MG63 (cell line): ENCODE measurements at regions not wholly inside any gene's neighbourhood (a gene's known extent, or its start where the extent isn't known, plus 50 kb on each side); places are given as distances from the start of the nearest gene placed in this dataset.
"Not testable (repeated sequence)": the region's sequence is repeated elsewhere in the genome, so short reads cannot be mapped to it uniquely, and the experiment has no call there.

Experiments
- DNase-seq: peaks from one replicate; pipeline ENCODE4 v3.0.0-alpha.2; 2020
- H3K27me3 ChIP-seq: fragments of 250-450 bp; sonication (Bioruptor Pico); 2 replicates; pipeline ENCODE4 v1.5.1; 2020; ENCODE audit warnings: mild to moderate bottlenecking, moderate library complexity
- H3K36me3 ChIP-seq: fragments of 250-450 bp; sonication (Bioruptor Pico); 2 replicates; pipeline ENCODE4 v1.5.1; 2020; ENCODE audit warnings: mild to moderate bottlenecking, moderate library complexity
- H3K4me3 ChIP-seq: fragments of 250-450 bp; sonication (Bioruptor Pico); 2 replicates; pipeline ENCODE4 v1.5.1; 2020; ENCODE audit warnings: mild to moderate bottlenecking, moderate library complexity
- H3K9me3 ChIP-seq: fragments of 250-450 bp; sonication (Bioruptor Pico); 2 replicates; pipeline ENCODE4 v1.5.1; 2020; ENCODE audit warnings: mild to moderate bottlenecking, moderate library complexity

DNA sequence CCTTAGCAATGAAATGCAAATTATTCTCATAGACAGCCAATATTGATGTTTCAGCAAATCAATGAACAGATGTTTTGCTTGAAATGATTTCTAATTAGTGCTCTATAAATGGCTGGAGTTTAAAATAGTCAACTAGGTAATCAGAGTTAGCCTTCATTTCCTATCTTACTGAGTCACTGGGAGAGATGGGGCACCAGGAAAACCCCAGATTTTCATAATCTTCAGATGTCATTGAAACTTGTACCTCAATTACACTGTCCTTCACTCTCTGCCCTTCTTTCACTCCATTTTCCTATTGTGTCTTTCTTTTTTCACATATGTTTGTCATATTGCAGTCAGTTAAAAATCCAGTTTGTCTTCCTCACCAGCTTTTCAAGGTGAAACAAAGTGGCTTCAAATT is 92.7 kb downstream of the C12orf75 start:
- no peak for DNase-seq
- H3K27me3 ChIP-seq = no peaks in the 10 kb centered on the region
- H3K36me3 ChIP-seq = no peaks in the 10 kb centered on the region
- no peaks in the 10 kb centered on the region for H3K9me3 ChIP-seq
- H3K4me3 ChIP-seq = no peak overlapping the region

DNA sequence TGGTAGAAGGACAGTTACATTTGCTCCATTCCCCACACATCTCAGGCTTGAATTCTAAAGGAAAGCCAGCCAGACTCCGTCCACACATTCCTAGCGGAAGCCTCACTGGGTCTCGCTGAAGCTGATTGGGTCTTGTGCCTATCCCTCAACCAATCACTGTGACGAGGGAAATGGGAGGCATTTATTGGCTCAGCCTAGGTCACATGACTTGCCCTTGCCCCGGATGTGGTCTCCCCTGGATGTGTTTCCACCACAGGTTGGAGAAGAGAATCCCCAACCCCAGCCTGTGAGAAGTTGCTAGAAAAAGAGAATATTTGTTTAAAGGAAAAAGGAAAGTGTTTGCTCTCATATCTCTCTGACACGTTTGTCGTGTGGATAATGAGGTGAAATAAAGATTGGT is 93.4 kb downstream of the C12orf75 start:
- Histone ChIP-seq H3K36me3 (no peaks in the 10 kb centered on the region), H3K9me3 (no peaks in the 10 kb centered on the region; the same call in 1 of the 2 replicates), H3K4me3 (no peak overlapping the region), H3K27me3 (no peaks in the 10 kb centered on the region)
- DNase-seq = no peak

DNA sequence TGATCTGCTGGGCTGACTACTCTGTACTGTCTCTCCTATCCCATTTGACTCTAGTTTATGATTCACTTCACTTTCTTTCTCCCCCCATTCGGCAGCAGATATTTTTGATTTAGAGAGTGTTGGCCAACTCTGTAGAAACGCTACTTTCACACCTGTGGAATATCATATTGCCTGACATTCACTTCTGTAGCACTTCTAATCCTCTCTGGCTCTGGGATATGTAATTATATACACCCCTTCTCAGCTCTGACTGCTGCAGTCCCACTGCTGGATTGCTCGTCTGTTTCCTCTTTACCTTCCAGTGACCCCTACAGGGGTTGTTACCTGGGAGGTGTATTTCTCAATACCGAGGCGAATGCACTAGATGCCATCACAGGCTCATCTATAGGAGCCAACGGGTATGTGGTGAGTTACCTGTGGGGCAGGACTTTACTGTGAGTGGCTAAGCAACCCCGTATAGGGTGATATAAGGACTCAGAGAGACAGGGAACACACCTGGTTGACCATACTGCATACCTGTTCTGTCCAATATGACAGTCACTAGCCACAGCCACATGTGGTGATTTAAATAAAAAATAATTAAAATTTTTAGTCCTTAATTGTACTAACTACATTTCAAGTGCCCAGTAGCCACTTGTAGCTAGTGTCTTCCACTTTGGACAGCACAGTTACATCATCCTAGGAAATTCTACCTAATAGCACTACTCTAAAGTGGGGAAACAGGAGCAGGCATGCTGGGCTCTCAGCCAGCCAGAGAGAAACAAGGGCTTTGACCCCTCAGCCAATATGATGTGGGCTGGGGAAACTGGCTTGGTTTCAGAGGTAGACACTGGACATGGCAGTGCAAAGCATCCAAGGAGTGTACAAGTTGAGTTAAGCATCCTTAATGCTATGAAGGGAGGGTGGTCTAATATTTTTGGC is 95.0 kb downstream of the C12orf75 start:
- DNase-seq = no peak
- Histone ChIP-seq H3K9me3 (no peaks in the 10 kb centered on the region; the same call in 1 of the 2 replicates), H3K4me3 (no peak overlapping the region), H3K36me3 (no peaks in the 10 kb centered on the region), H3K27me3 (no peaks in the 10 kb centered on the region)

DNA sequence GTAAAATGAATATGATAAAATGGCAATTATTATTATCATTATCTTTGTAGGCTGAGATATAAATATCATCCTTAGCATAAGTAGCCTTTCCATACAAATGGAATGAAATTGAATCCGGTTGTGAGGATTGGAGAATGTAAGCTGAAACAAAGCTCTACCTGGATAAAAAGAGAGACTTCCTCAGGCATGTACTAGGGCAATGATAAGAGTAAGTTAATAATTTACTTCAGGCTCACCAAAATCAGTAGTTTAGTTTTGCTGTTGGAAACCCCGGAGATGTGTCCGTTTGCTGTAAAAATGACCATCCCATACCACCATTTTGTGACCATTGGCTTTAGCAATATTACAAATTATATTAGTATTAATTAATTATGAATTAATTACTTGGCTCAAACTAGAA is 96.3 kb downstream of the C12orf75 start:
- H3K36me3 ChIP-seq = no peaks in the 10 kb centered on the region
- no peaks in the 10 kb centered on the region; the same call in 1 of the 2 replicates for H3K9me3 ChIP-seq
- no peak overlapping the region for H3K4me3 ChIP-seq
- no peak for DNase-seq
- H3K27me3 ChIP-seq = no peaks in the 10 kb centered on the region

DNA sequence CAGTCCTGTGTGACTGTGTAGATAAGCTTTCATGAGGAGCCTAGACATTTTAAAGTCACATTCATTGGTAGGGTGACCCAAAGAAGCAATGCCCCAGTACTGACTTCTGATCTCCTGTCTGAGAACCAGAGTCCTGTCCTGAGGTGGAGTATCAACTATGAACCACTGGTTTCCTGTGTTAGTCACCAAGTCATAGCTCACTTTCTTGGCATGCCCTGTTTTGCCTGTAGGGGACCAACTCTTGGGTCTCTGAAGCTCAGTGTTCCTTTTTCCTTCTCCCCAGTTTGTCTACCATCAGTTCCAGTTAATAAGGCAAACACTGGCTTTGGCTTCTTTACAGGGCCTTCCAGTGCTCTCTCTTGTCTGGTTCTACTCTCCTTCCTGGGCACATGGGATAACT is 97.4 kb downstream of the C12orf75 start:
- DNase-seq = no peak
- Histone ChIP-seq H3K27me3 (no peaks in the 10 kb centered on the region), H3K4me3 (no peak overlapping the region), H3K36me3 (no peaks in the 10 kb centered on the region), H3K9me3 (no peaks in the 10 kb centered on the region; the same call in 1 of the 2 replicates)

DNA sequence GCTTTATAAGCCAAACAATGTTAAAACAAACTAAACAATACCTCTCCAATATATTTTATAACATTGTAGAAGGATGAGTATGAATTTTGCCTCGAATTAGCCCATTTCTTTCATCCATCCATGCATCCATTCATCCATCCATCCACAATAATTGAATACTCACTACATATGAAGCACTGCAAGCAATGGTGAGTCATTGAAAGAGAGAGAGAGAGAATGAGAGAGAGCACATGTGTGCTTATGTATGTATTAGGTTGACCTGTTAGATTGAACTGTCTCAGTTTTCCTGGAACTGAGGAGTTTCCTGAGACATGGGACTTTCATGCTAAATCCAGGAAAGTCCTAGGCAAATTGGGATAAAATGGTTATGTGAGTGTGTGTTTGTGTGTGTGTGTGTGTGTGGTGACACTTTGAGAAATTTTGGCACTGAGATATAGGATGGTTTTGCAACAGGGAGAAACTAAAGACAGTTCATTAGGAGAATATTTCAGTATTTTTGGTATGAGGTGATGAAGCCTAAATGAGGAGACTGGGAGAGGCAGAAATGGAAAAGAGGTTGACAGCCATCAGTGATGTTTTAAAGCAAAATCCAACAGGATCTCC is 98.4 kb downstream of the C12orf75 start:
- Histone ChIP-seq H3K36me3 (no peaks in the 10 kb centered on the region), H3K4me3 (no peak overlapping the region), H3K27me3 (no peaks in the 10 kb centered on the region), H3K9me3 (no peaks in the 10 kb centered on the region; the same call in 1 of the 2 replicates)
- no peak for DNase-seq

DNA sequence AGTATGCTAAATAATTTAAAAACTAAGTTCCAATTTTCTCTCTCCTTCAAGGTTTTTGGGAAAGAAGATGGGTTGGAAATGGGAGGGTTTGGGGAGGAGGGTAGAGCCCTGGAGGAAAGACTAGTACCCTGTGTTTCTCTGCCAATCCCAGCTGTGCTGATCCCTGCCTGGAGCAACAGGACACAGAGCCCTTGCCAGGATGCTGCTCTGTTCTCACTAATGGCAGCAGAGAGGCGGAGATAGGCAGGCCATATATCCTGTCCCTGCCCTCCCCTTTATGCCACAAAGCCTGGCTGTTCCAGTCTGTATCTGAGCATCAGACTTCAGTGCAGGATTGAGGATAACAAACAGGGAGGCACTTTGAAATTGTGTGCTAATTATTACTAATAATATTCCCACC is 99.0 kb downstream of the C12orf75 start:
- Histone ChIP-seq H3K36me3 (no peaks in the 10 kb centered on the region), H3K27me3 (no peaks in the 10 kb centered on the region), H3K9me3 (no peaks in the 10 kb centered on the region; the same call in 1 of the 2 replicates), H3K4me3 (no peak overlapping the region)
- no peak for DNase-seq

DNA sequence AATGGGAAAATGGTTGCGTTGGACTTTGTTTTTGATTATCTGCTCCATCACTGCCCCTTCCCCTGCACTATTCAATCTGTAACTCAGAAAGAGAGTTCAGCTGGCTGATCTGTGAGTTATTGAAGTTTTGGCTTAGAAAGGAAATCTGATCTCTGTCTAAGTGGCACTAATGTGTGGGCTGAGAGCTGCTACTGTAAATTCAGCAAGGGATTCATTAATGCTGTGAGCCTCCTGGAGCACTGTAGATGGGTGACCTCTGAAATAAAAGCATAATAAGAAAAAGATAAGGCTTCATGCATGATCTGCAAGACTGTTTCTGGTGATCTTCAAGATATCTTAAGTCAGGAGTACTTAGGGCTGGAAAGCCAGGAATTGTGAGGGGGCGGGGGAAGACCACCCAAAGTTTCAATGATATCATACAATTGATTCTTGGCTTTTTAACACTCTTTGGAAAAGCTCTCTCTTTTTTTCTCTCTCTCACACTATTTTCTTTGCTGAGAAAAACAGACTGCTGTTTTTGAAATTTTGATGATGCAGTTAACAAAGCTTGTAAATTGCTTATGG is 101.1 kb downstream of the C12orf75 start:
- Histone ChIP-seq H3K9me3 (no peaks in the 10 kb centered on the region; the same call in 1 of the 2 replicates), H3K36me3 (no peaks in the 10 kb centered on the region), H3K4me3 (no peak overlapping the region), H3K27me3 (no peaks in the 10 kb centered on the region)
- DNase-seq = no peak

DNA sequence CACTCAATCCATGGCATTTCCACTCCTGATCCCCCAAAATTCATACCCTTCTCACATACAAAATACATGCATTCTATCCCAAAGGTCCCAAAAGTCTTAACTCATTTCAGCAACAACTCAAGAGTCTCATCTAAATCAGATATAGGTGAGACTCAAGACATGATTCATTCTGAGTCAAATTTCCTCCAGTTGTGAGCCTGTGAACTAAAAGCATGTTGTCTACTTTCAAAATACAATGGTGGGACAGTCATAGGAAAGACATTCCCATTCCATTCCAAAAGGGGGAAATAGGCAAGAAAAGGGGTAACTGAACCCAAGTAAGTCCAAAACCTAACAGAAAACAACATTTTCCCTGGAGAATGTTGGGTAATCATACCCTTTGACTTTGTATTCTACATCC is 103.3 kb downstream of the C12orf75 start:
- no peaks in the 10 kb centered on the region for H3K27me3 ChIP-seq
- no peak for DNase-seq
- no peaks in the 10 kb centered on the region for H3K36me3 ChIP-seq
- no peaks in the 10 kb centered on the region for H3K9me3 ChIP-seq
- H3K4me3 ChIP-seq = no peak overlapping the region

DNA sequence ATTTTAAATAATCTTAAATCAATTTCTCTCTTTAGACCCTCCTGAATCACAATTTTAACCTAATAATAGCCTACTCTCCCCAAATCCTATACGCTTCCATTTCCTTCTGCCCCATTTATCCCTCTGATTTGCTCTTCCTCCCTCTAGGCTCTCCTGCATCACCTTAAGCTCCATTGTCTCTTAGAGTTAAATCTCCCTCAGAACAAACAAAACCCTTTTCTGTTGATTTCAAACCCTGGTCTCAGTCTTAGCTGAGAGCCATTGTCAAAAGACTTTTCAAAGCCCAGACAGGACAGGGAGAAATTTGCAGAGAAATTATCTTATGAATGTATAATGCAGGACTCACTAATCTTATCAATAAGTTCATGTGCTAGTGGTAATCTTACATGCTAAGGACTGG is 106.1 kb downstream of the C12orf75 start:
- Histone ChIP-seq H3K36me3 (no peaks in the 10 kb centered on the region), H3K4me3 (no peak overlapping the region), H3K9me3 (no peaks in the 10 kb centered on the region), H3K27me3 (no peaks in the 10 kb centered on the region)
- no peak for DNase-seq

DNA sequence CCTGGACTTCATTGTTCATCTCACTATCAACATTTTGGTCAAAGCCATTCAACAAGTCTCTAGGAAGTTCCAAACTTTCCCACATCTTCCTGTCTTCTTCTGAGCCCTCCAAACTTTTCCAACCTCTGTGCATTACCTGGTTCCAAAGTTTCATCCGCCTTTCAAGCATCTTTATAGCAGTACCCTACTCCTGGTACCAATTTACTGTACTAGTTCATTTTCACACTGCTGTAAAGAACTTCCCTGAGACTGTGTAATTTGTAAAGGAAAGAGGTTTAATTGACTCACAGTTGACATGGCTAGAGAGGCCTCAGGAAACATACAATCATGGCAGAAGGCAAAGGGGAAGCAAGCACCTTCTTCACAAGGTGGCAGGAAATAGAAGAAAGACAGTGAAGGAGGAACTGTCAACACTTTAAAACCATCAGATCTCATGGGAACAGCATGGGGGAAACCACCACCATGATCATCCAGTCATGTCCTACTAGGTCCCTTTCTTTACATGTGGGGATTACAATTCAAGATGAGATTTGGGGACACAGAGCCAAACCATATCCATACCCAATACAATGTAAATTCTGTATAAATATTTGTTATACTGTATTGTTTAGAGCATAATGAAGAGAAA is 109.7 kb downstream of the C12orf75 start:
- Histone ChIP-seq H3K9me3 (no peaks in the 10 kb centered on the region), H3K27me3 (no peaks in the 10 kb centered on the region), H3K36me3 (no peaks in the 10 kb centered on the region), H3K4me3 (no peak overlapping the region)
- no peak for DNase-seq

DNA sequence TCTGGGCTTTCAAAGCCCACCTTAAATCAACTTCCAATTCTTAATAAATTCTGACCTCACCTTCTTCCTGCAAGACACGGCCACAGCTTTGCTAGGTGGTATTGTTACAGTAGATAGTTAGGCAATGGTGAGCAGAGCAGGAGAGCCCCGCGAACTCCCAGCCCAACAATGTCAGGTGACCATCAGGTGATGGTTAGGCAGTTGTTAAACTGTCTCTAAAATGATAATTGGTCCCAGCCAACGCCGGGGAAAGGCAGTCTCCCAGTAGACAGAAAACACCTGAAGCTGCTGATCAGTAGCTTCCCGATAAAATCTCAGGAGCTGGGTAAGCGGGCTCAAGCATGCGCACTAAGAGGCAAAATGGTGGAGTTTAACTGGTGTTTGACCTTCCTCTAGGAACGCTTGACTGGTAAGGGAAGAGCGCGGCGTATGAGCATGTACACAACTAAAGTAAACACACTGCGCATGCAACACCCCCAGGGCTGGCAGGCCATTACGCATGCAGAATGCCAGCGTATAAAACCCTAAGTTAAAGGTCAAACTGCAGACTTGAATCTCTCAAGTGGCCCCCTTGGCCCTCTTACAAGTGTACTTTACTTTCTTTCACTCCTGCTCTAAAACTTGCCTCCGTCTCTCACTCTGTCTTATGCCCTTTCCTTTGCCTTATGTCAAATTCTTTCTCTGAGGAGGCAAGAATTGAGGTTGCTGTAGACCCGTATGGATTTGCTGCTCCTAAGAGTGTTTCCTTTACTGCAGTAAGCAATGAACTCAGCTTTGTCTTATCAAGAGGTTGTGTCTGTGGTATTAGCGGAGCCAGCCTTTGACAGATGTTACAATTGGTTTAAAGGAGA is 113.5 kb downstream of the C12orf75 start:
- no peak for DNase-seq
- H3K36me3 ChIP-seq = no peaks in the 10 kb centered on the region
- H3K9me3 ChIP-seq = no peaks in the 10 kb centered on the region
- H3K4me3 ChIP-seq = no peak overlapping the region
- no peaks in the 10 kb centered on the region for H3K27me3 ChIP-seq

DNA sequence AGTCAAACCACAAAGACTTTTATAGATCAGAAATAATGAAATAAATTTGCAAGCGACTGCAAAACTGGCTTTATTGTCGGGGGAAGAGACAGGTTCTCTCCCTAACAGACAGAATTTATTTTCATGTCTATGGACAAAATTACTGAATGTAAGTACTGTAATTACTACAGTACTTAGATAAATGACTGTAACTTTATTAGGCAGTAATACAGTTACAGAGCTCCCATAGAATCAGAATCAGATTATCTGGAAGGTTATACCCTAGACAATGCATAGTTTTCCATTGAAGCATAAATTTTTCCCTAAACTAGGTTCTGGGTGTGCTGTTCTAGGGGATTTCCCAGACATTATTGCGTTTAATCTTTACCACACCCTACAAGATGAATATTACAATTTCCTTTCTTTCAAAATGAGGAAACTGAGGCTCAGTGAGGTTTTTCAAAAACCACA is 114.2 kb downstream of the C12orf75 start:
- H3K9me3 ChIP-seq = no peaks in the 10 kb centered on the region
- no peaks in the 10 kb centered on the region for H3K27me3 ChIP-seq
- no peak for DNase-seq
- H3K4me3 ChIP-seq = no peak overlapping the region
- no peaks in the 10 kb centered on the region for H3K36me3 ChIP-seq

DNA sequence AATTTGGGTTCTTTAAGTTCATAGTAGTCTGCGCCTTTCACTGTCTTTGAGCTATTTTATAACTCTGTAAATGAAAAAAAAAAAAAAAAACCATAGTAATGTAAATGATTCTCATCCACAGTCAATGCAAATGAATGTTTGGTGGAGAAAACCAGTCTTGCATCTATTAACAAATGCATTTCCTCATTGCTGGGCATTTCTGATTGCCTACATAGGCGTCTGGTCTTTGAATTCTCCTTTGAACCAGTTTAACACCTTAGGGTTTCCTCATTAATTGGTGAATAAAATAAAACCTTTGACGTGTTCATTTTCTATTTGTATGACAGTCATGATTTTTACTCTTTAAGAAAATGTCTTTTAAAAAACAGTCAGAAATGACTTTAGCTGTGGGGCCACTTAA is 114.8 kb downstream of the C12orf75 start:
- DNase-seq = no peak
- H3K9me3 ChIP-seq = no peaks in the 10 kb centered on the region
- H3K36me3 ChIP-seq = no peaks in the 10 kb centered on the region
- H3K4me3 ChIP-seq = no peak overlapping the region
- H3K27me3 ChIP-seq = no peaks in the 10 kb centered on the region

DNA sequence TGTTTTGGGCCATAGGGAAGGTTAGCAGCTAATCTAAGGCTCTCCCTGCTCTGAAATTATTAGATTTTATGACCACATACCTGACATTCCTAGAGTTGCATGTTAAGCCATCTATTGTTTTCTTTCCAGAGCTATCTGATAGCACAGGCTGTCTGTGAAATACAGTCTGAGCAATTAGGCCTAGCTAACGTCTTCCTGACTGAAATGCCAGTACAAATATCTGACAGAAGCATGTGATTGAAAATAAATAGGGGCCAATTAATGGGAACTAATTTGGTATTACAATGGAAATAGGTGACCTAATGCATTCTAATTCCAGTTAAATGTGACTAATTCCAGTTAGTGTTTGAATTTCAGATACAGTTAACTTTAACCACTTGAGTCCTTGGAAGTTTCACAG is 115.2 kb downstream of the C12orf75 start:
- Histone ChIP-seq H3K36me3 (no peaks in the 10 kb centered on the region), H3K9me3 (no peaks in the 10 kb centered on the region), H3K27me3 (no peaks in the 10 kb centered on the region), H3K4me3 (no peak overlapping the region)
- no peak for DNase-seq

DNA sequence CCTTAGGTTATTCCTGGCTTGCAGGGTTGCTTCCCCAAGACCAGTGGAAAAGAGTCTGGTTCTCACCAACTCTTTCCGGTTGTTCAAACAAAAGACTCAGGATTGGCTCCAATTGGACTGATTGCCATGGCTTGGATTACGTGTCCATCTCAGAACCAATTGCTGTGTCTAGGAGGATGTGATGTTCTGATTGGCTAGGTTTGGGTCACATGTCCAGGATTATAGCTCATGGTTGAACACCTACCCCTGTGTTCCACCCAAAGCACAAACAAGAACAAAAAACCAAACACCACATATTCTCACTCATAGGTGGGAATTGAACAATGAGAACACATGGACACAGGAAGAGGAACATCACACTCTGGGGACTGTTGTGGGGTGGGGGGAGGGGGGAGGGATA is 116.0 kb downstream of the C12orf75 start:
- not testable (repeated sequence) for H3K9me3 ChIP-seq, H3K36me3 ChIP-seq, DNase-seq, H3K4me3 ChIP-seq, H3K27me3 ChIP-seq
